ENCODE measurements at regions not wholly inside any gene's neighbourhood (a gene's known extent, or its start where the extent isn't known, plus 50 kb on each side); places are given as distances from the start of the nearest gene placed in this dataset.

DNA sequence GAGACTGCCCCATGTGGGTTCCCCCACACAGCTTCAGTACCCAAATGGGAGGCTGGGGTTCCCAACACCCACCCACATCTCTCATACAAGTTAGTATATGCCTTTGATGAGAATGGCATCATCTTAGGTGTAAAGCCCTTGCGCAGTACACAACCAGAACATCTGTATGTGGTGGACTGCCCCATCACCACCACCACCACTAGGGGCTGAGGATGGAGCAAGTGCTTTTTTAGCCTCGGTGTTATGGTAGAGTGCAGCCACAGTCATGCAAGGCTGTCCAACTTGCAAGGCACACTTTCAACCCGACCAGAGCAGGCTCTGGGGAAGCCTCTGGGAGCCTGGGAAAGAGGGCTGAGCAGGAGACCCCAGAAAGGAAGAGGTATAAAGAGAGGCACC is 241.2 kb downstream of the TFCP2L1 start:
- TF ChIP-seq, protein P1, sequence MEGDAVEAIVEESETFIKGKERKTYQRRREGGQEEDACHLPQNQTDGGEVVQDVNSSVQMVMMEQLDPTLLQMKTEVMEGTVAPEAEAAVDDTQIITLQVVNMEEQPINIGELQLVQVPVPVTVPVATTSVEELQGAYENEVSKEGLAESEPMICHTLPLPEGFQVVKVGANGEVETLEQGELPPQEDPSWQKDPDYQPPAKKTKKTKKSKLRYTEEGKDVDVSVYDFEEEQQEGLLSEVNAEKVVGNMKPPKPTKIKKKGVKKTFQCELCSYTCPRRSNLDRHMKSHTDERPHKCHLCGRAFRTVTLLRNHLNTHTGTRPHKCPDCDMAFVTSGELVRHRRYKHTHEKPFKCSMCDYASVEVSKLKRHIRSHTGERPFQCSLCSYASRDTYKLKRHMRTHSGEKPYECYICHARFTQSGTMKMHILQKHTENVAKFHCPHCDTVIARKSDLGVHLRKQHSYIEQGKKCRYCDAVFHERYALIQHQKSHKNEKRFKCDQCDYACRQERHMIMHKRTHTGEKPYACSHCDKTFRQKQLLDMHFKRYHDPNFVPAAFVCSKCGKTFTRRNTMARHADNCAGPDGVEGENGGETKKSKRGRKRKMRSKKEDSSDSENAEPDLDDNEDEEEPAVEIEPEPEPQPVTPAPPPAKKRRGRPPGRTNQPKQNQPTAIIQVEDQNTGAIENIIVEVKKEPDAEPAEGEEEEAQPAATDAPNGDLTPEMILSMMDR (conservative IDR thresholded peaks at IDR 0.05; ENCODE audit: low read length): no peak
- TF ChIP-seq EZH2phosphoT487 (IDR thresholded peaks at IDR 0.05; ENCODE audit: borderline replicate concordance): no peak
